ENCODE measurements at regions not wholly inside any gene's neighbourhood (a gene's known extent, or its start where the extent isn't known, plus 50 kb on each side); places are given as distances from the start of the nearest gene placed in this dataset.

GRCh38 chr7:21142081-21142480, 285.8 kb upstream of the SP4 start:
- TF ChIP-seq SUZ12 (IDR thresholded peaks at IDR 0.05) (no peak), HDGF (IDR thresholded peaks at IDR 0.05; ENCODE audit: borderline replicate concordance) (no peak), BHLHE40 (IDR thresholded peaks at IDR 0.05; ENCODE audit: borderline replicate concordance) (no peak), SP1 (IDR thresholded peaks at IDR 0.05) (no peak), ARNT (IDR thresholded peaks at IDR 0.05) (no peak), FOXM1 (IDR thresholded peaks at IDR 0.05; ENCODE audit: borderline replicate concordance) (no peak), TARDBP (IDR thresholded peaks at IDR 0.05) (no peak), FOXK2 (IDR thresholded peaks at IDR 0.05) (no peak), ZNF384 (IDR thresholded peaks at IDR 0.05) (no peak), FOXA1 (IDR thresholded peaks at IDR 0.05) (no peak)
